GM21825 (cell line): ENCODE measurements at regions not wholly inside any gene's neighbourhood (a gene's known extent, or its start where the extent isn't known, plus 50 kb on each side); places are given as distances from the start of the nearest gene placed in this dataset.
"Not testable (repeated sequence)": the region's sequence is repeated elsewhere in the genome, so short reads cannot be mapped to it uniquely, and the experiment has no call there.

ENCODE experiments used
- ATAC-seq: cut with Tn5 transposase; IDR thresholded peaks from one replicate; pipeline ENCODE4 v1.9.1; 2021; ENCODE audit warnings: mild to moderate bottlenecking, moderate library complexity; ENCODE audit not compliant: unreplicated experiment

DNA sequence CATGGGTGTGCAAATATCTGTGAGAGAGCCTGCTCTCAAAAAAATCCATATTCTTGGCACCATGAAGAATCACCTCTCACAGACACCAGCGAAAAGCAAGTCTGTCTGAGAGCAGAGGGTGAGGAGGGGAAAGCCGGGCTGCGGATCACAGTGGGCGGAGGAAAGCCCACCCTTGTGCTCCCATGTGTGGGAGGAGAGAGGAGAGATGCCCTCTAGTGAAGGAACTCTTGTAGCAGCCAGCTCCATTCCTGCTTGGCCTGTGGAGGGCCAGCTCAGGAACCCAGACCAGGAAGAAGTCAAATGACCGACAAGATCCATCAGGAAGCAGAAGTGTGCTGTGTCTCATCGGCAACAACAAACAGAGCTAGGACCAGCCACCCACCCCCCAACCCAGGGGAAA, 321.7 kb upstream of the PLGLB1 start:
- ATAC-seq: not testable (repeated sequence)

DNA sequence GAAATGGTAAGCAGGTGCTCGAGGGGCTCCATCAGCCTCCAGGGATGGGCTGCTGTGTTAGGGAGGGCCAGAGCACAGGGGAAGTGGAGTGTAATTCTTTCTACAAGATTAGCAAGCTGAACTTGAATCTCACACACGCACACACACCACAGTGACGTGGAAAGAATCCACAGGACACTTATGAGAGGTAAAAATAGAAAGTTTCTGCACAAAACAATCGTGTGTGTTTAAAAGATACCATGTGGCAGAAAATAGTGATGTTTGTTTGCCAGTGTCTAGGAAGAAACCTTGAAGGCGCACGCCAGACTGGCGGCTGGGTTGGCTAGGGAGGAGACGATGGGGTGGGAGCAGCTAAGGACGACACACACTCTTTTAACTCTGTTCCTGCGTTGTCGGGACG, 323.6 kb upstream of the PLGLB1 start:
- ATAC-seq: not testable (repeated sequence)

DNA sequence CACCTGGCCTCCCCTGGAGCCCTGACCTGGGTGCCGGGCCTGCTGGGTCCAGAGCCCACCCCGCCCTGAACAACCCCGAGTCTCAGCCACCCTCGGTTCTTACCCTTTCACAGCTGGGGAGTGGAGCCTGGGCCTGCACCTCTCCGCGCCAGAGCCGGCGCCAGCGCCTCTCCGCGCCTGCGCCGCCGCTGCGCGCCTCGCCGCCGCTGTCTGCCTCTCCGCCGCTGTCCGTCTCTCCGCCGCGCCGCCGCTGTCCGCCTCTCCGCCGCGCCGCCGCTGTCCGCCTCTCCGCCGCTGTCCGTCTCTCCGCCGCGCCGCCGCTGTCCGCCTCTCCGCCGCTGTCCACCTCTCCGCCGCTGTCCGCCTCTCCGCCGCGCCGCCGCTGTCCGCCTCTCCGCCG, 326.9 kb upstream of the PLGLB1 start:
- ATAC-seq: not testable (repeated sequence)

DNA sequence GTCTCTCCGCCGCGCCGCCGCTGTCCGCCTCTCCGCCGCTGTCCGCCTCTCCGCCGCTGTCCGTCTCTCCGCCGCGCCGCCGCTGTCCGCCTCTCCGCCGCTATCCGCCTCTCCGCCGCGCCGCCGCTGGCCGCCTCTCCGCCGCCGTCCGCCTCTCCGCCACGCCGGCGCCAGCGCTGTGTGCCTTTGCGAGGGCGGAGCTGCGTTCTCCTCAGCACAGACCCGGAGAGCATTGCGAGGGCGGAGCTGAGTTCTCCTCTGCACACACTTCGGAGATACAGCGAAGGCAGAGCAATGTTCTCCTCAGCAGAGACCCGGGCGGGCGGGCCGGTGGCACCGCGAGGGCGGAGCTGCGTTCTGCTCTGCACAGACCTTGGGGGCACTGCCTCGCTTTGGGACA, 327.4 kb upstream of the PLGLB1 start:
- ATAC-seq: not testable (repeated sequence)

DNA sequence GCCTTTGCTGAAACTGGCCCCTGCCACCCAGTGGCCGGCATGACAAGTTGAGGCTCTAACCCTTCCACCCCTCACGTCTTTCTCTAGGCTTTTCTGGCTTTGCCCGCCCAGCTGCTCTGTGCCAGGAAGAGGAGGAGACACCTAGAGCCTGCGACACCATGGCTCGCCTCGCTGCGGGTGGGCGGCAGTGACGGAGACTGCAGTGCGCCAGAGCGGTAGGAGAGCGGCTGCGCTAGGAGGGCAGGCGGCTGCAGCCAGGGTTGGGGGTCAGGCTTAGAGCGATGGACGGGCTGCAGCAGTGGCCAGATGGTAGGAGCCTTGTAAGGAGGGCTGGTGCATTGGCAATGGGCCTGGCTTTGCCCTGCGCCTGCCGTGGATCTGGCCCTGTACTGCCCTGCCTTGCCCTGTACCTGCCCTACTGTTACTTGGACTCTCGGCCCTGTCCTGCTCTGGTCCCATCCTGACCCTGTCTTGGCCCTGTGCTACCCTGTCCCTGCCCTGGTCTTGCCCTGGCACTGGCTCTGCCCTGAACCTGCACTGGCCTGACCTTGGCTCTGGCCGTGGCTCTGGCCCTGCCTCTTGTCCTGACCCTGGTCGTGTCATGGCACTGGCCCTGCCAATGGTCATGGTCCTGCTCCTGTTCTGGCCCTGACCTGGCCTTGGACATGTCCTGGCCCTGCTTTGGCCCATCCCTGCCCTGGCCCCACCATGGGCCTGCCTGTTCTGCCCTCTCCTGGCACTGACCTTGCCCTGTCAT, 330.7 kb upstream of the PLGLB1 start:
- ATAC-seq: not testable (repeated sequence)

DNA sequence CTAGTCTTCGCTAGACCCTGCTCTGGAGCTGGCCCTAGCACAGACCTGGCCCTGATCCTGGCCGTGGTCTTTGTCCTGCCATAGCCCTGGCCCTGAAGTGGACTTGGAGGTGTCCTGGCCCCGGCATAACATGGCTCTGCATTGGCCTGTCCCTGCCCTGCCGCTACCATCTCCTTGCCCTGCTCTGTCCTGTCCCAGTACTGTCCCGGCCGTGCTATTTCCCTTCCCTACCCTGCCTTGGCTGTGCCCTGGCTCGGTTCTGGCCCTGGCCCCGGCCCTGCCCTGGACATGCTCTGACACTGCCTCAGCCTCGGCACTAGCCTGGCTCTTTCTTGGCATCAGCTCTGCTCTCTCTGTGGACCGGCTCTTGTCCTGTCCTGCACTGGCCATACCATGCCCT, 331.8 kb upstream of the PLGLB1 start:
- ATAC-seq: not testable (repeated sequence)

DNA sequence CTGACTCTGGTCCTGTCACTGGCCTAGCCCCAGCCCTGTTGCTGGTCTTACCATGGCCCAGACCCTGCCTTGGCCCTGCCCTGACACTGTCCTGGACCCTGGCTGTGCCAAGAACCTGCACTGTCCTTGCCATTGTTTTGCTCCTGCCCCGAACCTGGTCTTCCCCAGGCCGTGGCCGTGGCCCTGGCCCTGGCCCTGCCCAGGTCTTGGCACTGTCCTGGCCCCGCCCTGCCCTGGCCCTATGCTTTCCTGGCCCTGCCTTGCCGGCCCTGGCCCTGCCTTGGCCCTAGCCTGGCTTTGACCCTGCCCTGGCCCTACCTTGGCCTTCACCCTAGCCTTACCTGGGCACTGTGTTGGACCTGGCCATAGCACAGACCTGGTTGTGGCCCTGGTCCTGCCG, 332.5 kb upstream of the PLGLB1 start:
- not testable (repeated sequence) for ATAC-seq

DNA sequence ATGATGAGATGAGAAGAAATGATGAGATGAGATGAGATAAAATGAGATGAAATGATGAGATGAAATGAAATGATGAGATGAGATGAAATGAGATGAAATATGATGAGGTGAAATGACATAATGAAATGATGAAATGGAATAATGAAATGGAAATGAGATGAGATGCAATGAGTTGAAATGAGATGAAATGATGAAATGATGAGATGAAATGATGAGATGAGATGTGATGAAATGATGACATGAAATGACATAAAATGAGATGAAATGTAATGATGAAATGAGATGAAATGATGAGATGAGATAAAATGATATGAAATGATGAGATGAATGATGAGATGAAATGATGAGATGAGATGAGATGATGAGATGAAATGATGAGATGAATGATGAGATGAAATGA, 338.6 kb upstream of the PLGLB1 start:
- not testable (repeated sequence) for ATAC-seq

DNA sequence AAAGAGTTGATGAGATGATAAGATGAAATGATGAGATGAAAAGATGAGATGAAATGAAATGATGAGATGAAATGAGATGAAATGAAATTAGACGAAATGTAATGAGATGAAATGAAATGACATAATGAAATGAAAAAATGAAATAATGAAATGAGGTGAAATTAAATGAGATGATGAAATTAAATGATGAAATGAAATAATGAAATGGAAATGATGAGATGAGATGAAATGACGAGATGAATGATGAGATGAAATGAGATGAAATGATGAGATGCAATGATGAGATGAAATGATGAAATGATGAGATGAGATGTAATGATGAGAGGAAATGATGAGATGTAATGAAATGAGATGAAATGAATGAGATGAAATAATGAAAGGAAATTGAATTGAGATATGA, 339.3 kb upstream of the PLGLB1 start:
- ATAC-seq: not testable (repeated sequence)

DNA sequence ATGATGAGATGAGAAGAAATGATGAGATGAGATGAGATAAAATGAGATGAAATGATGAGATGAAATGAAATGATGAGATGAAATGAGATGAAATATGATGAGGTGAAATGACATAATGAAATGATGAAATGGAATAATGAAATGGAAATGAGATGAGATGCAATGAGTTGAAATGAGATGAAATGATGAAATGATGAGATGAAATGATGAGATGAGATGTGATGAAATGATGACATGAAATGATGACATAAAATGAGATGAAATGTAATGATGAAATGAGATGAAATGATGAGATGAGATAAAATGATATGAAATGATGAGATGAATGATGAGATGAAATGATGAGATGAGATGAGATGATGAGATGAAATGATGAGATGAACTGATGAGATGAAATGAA, 340.2 kb upstream of the PLGLB1 start:
- not testable (repeated sequence) for ATAC-seq

DNA sequence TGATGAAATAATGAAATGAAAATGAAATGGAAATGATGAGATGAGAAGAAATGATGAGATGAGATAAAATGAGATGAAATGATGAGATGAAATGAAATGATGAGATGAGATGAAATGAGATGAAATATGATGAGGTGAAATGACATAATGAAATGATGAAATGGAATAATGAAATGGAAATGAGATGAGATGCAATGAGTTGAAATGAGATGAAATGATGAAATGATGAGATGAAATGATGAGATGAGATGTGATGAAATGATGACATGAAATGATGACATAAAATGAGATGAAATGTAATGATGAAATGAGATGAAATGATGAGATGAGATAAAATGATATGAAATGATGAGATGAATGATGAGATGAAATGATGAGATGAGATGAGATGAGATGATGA, 342.7 kb upstream of the PLGLB1 start:
- not testable (repeated sequence) for ATAC-seq

DNA sequence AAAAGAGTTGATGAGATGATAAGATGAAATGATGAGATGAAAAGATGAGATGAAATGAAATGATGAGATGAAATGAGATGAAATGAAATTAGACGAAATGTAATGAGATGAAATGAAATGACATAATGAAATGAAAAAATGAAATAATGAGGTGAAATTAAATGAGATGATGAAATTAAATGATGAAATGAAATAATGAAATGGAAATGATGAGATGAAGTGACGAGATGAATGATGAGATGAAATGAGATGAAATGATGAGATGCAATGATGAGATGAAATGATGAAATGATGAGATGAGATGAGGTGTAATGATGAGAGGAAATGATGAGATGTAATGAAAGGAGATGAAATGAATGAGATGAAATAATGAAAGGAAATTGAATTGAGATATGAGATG, 343.4 kb upstream of the PLGLB1 start:
- not testable (repeated sequence) for ATAC-seq

DNA sequence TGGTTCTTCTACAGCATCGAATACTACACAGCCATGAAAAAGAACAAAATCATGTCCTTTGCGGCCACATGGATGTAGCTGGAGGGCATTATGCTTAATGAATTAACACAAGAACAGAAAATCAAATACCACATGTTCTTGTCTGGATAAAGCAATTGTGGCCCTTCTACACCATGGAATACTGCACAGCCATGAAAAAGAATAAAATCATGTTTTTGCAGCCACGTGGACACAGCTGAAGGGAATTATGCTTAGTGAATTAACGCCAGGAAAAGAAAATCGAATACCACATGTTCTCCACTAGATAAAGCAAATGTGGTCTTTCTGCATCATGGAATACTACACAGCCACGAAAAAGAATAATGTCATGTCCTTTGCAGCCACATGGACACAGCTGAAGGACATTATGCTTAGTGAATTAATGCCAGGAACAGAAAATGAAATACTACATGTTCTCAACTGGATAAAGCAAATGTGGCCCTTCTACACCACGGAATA, 361.8 kb upstream of the PLGLB2 start:
- ATAC-seq: not testable (repeated sequence)

DNA sequence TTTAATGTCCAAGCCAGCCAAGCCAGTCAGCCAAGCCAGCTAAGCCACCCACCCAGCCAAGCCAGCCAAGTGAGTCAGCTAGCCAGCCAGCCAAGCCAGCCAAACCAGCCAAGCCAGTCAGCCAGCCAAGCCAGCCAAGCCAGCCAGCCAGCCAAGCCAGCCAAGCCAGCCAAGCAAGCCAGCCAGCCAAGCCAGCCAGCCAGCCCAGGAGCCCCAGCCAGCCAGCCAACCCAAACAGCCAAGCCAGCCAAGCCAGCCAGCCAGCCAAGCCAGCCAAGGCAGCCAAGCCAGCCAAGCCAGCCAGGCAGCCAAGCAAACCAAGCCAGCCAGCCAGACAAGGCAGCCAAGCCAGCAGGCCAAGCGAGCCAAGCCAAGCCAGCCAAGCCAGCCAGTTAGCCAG, 352.1 kb upstream of the PLGLB2 start:
- not testable (repeated sequence) for ATAC-seq

DNA sequence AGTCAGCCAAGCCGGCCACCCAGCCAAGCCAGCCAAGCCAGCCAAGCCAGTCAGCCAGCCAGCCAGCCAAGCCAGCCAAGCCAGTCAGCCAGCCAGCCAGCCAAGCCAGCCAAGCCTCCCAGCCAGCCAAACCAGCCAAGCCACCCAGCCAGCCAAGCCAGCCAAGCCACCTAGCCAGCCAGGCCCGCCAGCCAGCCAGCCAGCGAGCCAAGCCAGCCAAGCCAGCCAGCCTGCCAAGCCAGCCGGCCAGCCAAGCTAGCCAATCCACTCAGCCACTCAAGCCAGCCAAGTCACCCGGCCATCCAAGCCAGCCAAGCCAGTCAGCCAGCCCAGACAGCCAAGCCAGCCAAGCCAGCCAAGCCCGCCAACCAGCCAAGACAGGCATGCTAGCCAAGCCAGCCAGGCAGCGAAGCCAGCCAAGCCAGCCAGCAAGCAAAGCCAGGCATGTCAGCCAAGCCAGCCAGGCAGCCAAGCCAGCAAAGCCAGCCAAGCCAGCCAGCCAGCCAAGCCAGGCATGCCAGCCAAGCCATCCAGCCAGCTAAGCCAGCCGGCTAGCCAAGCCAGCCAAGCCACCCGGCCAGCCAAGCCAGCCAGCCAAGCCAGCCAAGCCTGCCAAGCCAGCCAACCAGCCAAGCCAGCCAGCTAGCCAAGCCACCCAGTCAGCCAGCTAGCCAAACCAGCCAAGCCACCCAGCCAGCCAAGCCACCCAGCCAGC, 351.2 kb upstream of the PLGLB2 start:
- ATAC-seq: not testable (repeated sequence)

DNA sequence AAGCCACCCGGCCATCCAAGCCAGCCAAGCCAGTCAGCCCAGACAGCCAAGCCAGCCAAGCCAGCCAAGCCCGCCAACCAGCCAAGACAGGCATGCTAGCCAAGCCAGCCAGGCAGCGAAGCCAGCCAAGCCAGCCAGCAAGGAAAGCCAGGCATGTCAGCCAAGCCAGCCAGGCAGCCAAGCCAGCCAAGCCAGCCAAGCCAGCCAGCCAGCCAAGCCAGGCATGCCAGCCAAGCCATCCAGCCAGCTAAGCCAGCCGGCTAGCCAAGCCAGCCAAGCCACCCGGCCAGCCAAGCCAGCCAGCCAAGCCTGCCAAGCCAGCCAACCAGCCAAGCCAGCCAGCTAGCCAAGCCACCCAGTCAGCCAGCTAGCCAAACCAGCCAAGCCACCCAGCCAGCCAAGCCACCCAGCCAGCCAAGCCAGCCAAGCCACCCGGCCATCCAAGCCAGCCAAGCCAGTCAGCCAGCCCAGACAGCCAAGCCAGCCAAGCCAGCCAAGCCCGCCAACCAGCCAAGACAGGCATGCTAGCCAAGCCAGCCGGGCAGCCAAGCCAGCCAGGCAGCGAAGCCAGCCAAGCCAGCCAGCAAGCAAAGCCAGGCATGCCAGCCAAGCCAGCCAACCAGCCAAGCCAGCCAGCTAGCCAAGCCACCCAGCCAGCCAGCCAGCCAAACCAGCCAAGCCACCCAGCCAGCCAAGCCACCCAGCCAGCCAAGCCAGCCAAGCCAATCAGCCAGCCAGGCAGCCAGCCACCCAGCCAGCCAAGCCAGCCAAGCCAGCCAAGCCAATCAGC, 350.4 kb upstream of the PLGLB2 start:
- ATAC-seq: not testable (repeated sequence)

DNA sequence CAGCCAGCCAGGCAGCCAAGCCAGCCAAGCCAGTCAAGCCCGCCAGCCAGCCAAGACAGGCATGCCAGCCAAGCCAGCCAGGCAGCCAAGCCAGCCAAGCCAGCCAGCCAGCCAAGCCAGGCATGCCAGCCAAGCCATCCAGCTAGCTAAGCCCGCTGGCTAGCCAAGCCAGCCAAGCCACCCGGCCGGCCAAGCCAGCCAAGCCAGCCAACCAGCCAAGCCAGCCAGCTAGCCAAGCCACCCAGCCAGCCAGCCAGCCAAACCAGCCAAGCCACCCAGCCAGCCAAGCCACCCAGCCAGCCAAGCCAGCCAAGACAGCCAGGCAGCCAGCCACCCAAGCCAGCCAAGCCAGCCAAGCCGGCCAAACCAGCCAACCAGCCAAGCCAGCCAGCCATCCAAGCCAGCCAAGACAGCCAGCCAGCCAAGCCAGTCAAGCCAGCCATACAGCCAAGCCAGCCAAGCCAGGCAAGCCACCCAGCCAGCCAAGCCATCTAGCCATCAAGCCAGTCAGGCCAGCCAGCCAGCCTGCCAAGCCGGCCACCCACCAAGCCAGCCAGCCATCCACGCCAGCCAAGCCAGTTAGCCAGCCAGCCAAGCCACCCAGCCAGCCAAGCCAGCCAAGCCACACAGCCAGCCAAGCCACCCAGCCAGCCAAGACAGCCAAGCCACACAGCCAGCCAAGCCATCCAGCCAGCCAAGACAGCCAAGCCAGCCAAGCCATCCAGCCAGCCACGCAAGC, 349.2 kb upstream of the PLGLB2 start:
- not testable (repeated sequence) for ATAC-seq

DNA sequence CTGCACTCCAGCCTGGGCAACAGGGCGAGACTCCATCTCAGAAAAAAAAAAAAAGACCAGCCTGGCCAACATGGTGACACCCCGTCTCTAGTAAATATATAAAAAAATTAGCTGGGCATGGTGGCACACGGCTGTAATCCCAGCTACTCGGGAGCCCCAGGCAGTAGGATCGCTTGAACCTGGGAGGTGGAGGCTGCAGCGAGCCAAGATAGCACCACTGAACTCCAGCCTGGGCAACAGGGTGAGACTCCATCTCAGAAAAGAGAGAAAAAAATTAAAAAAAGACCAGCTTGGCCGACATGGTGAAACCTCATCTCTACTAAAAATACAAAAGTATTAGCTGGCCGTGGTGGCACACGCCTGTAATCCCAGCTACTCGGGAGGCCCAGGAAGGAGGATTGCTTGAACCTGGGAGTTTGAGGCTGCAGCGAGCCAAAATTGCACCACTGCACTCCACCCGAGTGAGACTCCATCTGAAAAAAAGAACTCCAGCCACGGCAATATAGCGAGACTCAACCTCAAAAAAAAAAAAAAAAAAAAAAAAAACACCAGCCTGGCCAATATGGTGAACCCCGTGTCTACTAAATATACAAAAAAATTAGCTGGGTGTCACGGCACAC, 346.1 kb upstream of the PLGLB2 start:
- no peak for ATAC-seq

DNA sequence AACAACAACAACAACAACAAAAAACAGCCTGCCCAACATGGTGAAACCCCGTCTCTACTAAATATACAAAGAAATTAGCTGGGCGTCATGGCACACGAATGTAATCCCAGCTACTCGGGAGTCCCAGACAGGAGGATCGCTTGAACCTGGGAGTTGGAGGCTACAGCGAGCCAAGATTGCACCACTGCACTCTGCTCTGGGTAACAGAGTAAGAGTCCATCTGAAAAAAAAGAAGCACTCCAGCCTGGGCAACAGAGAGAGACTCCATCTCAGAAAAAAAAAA, 344.1 kb upstream of the PLGLB2 start:
- no peak for ATAC-seq
